Effector memory CD4-positive, alpha-beta T cell (primary cell): ENCODE measurements at regions not wholly inside any gene's neighbourhood (a gene's known extent, or its start where the extent isn't known, plus 50 kb on each side); places are given as distances from the start of the nearest gene placed in this dataset.

Source experiments
- DNase-seq, 3 donors: peaks; one replicate each; pipeline ENCODE4 v3.0.0-alpha.2; 2020
- H3K27ac ChIP-seq: 2 replicates; pipeline ENCODE4 v1.7.0; 2013; ENCODE audit warnings: mild to moderate bottlenecking, low read length, moderate library complexity; ENCODE audit not compliant: insufficient read depth, poor library complexity, severe bottlenecking
- H3K27me3 ChIP-seq: replicated peaks from 2 replicates; pipeline ENCODE4 v1.7.0; 2013; ENCODE audit warnings: mild to moderate bottlenecking, low read length; ENCODE audit not compliant: insufficient read depth, control insufficient read depth, poor library complexity, severe bottlenecking
- H3K36me3 ChIP-seq: 2 replicates; pipeline ENCODE4 v1.7.0; 2013; ENCODE audit warnings: mild to moderate bottlenecking, low read length, moderate library complexity; ENCODE audit not compliant: control insufficient read depth, insufficient read depth
- H3K4me1 ChIP-seq: 2 replicates; pipeline ENCODE4 v1.7.0; 2013; ENCODE audit warnings: low read length, mild to moderate bottlenecking; ENCODE audit not compliant: control insufficient read depth, insufficient read depth, poor library complexity, severe bottlenecking
- H3K4me3 ChIP-seq: 2 replicates; pipeline ENCODE4 v1.7.0; 2013; ENCODE audit warnings: low read length, low read depth, mild to moderate bottlenecking; ENCODE audit not compliant: insufficient read depth, poor library complexity, severe bottlenecking
- H3K9me3 ChIP-seq: 2 replicates; pipeline ENCODE4 v1.7.0; 2013; ENCODE audit warnings: mild to moderate bottlenecking, low read length, moderate library complexity; ENCODE audit not compliant: control insufficient read depth

GRCh38 chr4:182145334-182145905 lies 97.8 kb upstream of the TENM3 start:
- Histone ChIP-seq H3K36me3 (no peaks in the 10 kb centered on the region), H3K27me3 (peaks cover 17% of the 10 kb centered on the region), H3K9me3 (no peaks in the 10 kb centered on the region), H3K4me3 (no peak overlapping the region), H3K27ac (no peak overlapping the region), H3K4me1 (no peaks in the 10 kb centered on the region)
- no peak for DNase-seq

DNA sequence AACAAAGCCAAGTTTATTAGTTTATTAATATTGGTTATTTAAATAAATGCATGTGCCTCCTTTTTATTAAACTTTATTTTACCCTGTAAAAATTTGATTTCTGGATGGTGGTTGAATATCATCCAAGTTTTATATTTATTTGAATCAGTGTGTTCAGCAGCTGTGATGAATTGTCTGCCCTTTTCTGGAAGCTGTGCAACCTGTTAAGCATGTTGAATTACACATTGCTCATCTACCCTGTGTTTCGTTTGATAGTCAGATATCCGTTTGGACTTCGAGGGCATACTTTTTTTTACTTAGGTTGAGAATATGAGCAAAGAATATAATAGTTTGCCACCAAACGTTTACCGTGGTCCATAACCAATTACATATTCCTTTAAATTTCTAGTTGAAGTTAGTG lies 95.8 kb upstream of the TENM3 start:
- no peak for DNase-seq
- H3K27ac ChIP-seq, result no peak overlapping the region
- H3K27me3 ChIP-seq, result peaks cover 13% of the 10 kb centered on the region
- H3K4me1 ChIP-seq, result no peaks in the 10 kb centered on the region
- no peak overlapping the region for H3K4me3 ChIP-seq
- H3K9me3 ChIP-seq, result no peaks in the 10 kb centered on the region
- H3K36me3 ChIP-seq, result no peaks in the 10 kb centered on the region

DNA sequence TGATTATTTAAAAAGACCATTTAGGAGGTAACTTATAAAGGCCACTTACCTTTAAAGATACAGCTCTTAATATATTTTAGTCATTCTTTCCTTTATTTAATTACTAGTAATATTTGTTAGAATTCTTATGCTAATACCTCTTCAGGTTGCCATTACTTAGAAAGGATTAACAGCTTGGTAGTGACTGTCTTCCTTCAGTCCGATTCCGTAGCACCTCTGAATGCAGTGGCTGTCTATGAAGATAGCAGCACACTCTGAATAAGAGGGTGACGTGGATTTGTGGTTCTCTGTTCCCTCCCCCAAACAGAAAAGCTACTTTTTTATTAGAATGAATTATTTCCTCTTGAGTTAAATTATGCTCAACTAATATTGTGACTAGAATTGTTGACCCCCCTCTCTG lies 92.6 kb upstream of the TENM3 start:
- H3K4me3 ChIP-seq, result no peak overlapping the region
- H3K27me3 ChIP-seq, result peaks cover 3% of the 10 kb centered on the region
- H3K4me1 ChIP-seq, result no peaks in the 10 kb centered on the region
- no peak overlapping the region for H3K27ac ChIP-seq
- DNase-seq, result no peak
- H3K36me3 ChIP-seq, result no peaks in the 10 kb centered on the region
- no peaks in the 10 kb centered on the region for H3K9me3 ChIP-seq

DNA sequence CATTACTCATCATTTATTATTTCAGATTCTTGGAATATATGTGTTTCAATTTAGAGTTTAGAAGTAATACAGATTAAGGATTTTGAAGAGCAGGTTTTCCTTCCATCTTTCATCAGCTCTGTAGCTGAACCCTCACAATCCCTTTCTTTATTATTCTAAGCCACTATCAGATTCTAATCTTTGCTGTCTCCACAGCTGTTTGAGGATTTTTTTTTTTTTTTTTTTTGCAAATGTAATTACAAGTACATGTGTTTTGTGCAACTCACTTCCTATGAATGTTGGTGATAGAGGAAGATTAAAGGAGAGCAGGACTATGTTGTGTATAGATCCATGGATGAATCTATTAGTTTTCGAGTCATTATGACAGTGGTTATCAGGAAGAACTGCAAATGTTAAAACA lies 87.4 kb upstream of the TENM3 start:
- no peaks in the 10 kb centered on the region for H3K4me1 ChIP-seq
- no peaks in the 10 kb centered on the region for H3K36me3 ChIP-seq
- H3K27ac ChIP-seq, result no peak overlapping the region
- no peaks in the 10 kb centered on the region for H3K9me3 ChIP-seq
- no peak overlapping the region for H3K4me3 ChIP-seq
- no peaks in the 10 kb centered on the region for H3K27me3 ChIP-seq
- DNase-seq, result no peak

DNA sequence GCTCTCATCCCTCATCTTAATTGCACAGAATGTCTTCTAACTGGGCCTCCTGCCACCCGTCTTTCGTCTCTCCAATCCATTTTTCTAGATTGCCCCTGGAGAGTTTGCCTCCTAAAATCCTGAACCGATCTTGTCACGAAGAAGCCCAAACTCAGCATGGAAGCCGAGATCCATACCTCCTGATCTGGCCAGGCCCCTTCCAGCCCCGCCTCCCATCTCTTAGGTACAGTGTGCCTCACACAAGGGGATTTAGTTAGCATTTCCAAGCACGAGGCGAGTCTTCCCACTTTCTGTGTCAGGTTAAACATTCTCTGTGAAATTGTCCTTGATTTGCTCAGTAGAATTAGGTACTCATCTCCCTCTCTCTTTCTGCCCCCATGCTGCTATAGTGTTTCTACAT lies 80.0 kb upstream of the TENM3 start:
- H3K9me3 ChIP-seq, result no peaks in the 10 kb centered on the region
- no peaks in the 10 kb centered on the region for H3K27me3 ChIP-seq
- DNase-seq, result no peak
- H3K4me3 ChIP-seq, result no peak overlapping the region
- H3K4me1 ChIP-seq, result no peaks in the 10 kb centered on the region
- no peaks in the 10 kb centered on the region for H3K36me3 ChIP-seq
- H3K27ac ChIP-seq, result no peak overlapping the region

- no peak overlapping the region for H3K27ac ChIP-seq
- no peaks in the 10 kb centered on the region for H3K36me3 ChIP-seq
- H3K4me1 ChIP-seq, result no peaks in the 10 kb centered on the region
- no peak for DNase-seq
- H3K4me3 ChIP-seq, result no peak overlapping the region
- H3K9me3 ChIP-seq, result no peaks in the 10 kb centered on the region
- no peaks in the 10 kb centered on the region for H3K27me3 ChIP-seq
These were observed 73.6 kb upstream of the TENM3 start for GRCh38 chr4:182169572-182169971.

DNA sequence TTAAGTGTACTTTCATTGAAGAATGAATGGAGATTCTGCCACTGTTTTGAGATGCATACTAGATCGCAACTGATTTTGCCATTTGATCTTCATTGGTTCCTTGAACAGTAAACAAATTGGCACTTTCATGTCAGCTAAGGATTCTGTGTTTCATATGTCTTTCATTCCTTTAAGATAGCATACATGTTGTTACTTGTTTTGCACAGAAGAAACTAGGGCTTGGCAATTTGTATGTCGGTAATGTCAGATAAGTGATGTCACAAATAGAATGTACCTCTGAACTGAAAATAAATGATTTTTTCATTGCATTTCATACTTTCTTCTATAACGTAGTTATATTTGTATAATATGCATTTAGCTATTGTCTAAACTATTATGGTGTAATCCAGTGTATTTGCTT lies 73.2 kb upstream of the TENM3 start:
- no peak for DNase-seq
- no peaks in the 10 kb centered on the region for H3K27me3 ChIP-seq
- no peak overlapping the region for H3K27ac ChIP-seq
- H3K4me1 ChIP-seq, result no peaks in the 10 kb centered on the region
- no peaks in the 10 kb centered on the region for H3K9me3 ChIP-seq
- no peak overlapping the region for H3K4me3 ChIP-seq
- H3K36me3 ChIP-seq, result no peaks in the 10 kb centered on the region

DNA sequence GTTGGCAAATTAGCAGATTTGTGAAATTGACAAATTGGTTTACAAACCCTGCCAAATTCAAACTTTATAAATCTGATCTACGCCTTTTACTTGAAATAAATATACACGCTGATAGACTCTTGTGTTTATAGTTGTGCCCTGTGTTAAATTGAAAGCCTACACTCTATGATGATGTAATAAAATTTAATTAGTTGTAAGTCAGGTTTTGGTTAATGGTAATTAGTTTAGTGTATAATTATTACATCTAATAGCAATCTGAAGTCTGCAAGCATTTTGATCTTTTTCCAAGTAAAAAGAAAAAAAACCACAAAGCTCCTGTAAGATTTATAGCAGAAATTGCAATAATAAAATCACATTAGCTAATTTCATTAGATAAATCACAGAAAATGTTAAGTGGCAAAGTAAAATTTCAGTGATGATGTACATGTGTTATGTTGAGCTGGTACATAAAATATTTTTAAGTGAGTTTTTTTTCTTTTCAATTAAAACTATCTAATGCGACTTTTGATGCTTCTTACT lies 72.7 kb upstream of the TENM3 start:
- Histone ChIP-seq H3K4me1 (no peaks in the 10 kb centered on the region), H3K27ac (no peak overlapping the region), H3K36me3 (no peaks in the 10 kb centered on the region), H3K4me3 (no peak overlapping the region), H3K9me3 (no peaks in the 10 kb centered on the region), H3K27me3 (no peaks in the 10 kb centered on the region)
- DNase-seq, result no peak

- Histone ChIP-seq H3K4me3 (no peak overlapping the region), H3K27ac (no peak overlapping the region), H3K9me3 (no peaks in the 10 kb centered on the region), H3K4me1 (no peaks in the 10 kb centered on the region), H3K36me3 (no peaks in the 10 kb centered on the region), H3K27me3 (no peaks in the 10 kb centered on the region)
- no peak for DNase-seq
These were observed 68.2 kb upstream of the TENM3 start for GRCh38 chr4:182174979-182175378.

DNA sequence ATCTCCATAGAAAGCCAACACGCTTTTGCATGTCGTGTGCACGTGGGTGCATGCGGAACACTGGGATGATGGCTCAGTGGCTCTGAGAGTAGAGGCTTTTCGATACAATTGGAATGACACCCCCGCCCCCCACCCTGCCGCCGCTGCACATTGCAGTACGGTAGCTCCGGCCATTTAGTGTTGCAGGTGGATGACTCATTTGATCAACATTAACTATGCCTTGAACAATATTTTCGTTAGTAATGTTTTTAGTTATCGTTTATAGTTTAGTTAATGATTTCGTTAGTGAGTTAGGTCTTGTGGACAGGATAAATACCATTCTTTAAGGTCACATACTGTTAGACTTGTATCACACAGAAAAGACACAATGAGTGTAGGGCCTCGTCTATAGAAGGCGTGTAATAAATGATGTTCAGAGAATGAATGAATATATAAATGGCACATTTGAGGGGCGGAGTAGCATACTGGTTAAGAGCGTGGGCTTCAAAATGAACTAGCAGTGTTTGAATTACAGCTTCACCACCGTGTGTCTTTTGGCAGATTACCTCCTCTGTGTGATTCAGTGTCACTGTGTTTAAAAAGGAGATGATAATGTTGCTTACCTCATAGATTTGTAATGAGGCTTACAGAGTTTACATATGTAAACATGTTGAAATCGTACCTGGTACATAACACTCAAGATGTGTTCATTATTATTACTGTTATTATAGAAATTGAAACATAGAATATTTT lies 67.2 kb upstream of the TENM3 start:
- Histone ChIP-seq H3K9me3 (no peaks in the 10 kb centered on the region), H3K27ac (no peak overlapping the region)

More for the DNA sequence above, 67.2 kb upstream of the TENM3 start:
- Histone ChIP-seq H3K36me3 (no peaks in the 10 kb centered on the region), H3K27me3 (no peaks in the 10 kb centered on the region), H3K4me1 (no peaks in the 10 kb centered on the region), H3K4me3 (no peak overlapping the region)
- no peak for DNase-seq
